ENCODE measurements at regions not wholly inside any gene's neighbourhood (a gene's known extent, or its start where the extent isn't known, plus 50 kb on each side); places are given as distances from the start of the nearest gene placed in this dataset.

- Mint-ChIP-seq H3K36me3 (ENCODE audit: low read depth) (peaks cover 5% of the 10 kb centered on the region), H3K4me1 (peaks cover 33% of the 10 kb centered on the region), H3K27me3 (ENCODE audit: low read depth, poor library complexity) (peaks cover 3% of the 10 kb centered on the region), H3K27ac (no peak overlapping the region), H3K4me3 (no peak overlapping the region), H3K9me3 (peaks cover 39% of the 10 kb centered on the region)
- no peak for DNase-seq
- TF ChIP-seq, protein P1, sequence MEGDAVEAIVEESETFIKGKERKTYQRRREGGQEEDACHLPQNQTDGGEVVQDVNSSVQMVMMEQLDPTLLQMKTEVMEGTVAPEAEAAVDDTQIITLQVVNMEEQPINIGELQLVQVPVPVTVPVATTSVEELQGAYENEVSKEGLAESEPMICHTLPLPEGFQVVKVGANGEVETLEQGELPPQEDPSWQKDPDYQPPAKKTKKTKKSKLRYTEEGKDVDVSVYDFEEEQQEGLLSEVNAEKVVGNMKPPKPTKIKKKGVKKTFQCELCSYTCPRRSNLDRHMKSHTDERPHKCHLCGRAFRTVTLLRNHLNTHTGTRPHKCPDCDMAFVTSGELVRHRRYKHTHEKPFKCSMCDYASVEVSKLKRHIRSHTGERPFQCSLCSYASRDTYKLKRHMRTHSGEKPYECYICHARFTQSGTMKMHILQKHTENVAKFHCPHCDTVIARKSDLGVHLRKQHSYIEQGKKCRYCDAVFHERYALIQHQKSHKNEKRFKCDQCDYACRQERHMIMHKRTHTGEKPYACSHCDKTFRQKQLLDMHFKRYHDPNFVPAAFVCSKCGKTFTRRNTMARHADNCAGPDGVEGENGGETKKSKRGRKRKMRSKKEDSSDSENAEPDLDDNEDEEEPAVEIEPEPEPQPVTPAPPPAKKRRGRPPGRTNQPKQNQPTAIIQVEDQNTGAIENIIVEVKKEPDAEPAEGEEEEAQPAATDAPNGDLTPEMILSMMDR (IDR thresholded peaks at IDR 0.05): no peak
These were observed 77.0 kb upstream of the FAM20C start for GRCh38 chr7:115274-115911.

DNA sequence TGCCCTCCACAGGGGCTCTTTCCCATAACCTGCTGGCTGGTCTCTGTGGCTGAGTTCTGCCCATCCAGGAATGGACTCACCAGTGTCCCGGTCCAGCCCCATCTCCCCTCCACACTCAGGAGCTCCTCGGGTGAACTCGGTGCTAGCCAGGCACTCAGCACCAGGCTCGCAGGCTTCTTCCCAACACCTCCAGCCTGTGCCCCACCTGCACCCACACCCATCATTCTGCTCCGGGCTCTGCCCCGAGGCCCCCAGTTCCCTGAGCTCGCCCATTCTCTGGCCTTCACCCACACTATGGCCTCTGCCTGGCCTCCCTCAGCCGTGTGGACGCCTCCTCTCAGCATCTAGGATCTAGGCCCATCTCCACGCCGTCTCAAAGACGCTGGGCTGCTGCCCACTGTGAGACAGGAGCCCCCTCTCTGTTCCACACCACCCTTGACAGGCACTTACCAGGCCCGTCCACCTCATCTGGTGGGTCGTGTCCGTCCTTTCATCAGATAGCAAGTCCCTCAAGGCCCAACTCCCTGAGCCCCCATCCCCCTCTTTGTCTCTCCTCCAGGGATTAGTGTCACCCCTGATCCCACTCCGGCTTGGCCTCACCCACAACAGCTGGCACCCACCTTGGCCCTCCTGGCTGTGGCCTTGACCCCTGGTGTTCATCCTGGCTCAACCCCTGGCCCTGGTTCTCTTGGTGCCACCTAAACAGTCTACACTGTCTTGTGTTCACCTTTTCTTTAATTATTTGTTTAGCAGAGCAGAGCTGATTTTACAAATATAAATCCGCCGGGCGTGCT lies 76.0 kb upstream of the FAM20C start:
- Mint-ChIP-seq H3K4me1 (peaks cover 43% of the 10 kb centered on the region), H3K27ac (no peak overlapping the region), H3K9me3 (peaks cover 38% of the 10 kb centered on the region), H3K27me3 (ENCODE audit: low read depth, poor library complexity) (peaks cover 4% of the 10 kb centered on the region), H3K36me3 (ENCODE audit: low read depth) (peaks cover 5% of the 10 kb centered on the region), H3K4me3 (no peak overlapping the region)
- TF ChIP-seq, protein P1 (IDR thresholded peaks at IDR 0.05): no peak
- no peak for DNase-seq

- peaks cover 47% of the 10 kb centered on the region for H3K4me1 Mint-ChIP-seq
These were observed 74.3 kb upstream of the FAM20C start for GRCh38 chr7:117836-118614.

DNA sequence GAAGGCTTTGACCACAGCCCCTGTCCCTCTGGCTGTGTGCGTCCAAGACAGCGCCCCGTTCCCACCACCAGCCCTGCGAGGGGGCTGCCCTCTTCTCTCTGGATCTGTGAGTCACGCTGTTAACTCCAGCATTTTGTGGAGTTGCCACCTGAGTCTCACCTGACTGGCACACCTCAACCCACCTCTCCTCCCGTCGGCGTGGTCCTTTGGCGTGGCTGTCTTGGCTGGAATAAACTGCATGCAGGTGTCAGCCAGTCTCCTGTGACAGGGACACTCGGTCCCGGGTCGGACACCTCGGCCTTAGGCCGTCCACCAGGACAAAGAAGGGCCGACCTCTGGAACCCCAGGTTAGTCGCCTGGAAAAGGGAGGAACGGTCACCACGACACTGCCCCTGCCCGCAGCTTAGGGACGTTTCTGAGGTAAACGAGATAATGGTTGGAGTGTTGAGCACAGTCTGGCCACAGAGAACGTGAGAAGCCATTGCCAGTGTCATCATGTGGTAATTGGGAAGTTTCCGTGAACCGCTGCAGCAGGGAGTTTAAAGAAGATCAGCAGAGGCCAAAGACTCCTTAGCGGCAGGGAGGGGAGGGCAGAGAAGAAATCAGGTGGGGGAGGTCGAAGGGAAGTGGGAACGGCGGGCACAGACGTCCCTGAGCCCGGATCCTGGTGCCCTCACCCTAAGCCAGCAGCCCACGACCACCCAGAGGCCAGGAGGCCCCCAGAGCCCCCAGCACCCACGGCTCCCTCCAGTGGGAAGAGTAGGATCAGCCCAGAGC lies 73.6 kb upstream of the FAM20C start:
- Mint-ChIP-seq H3K27ac (no peak overlapping the region), H3K9me3 (peaks cover 14% of the 10 kb centered on the region), H3K4me1 (peaks cover 51% of the 10 kb centered on the region), H3K4me3 (no peak overlapping the region), H3K36me3 (ENCODE audit: low read depth) (no peaks in the 10 kb centered on the region), H3K27me3 (ENCODE audit: low read depth, poor library complexity) (peaks cover 15% of the 10 kb centered on the region)
- TF ChIP-seq, protein P1 (IDR thresholded peaks at IDR 0.05): no peak
- DNase-seq: no peak

More at GRCh38 chr7:117836-118614, 74.3 kb upstream of the FAM20C start:
- H3K4me3 Mint-ChIP-seq: no peak overlapping the region
- DNase-seq: no peak
- peaks cover 13% of the 10 kb centered on the region for H3K27me3 Mint-ChIP-seq (ENCODE audit: low read depth, poor library complexity)
- no peak overlapping the region for H3K27ac Mint-ChIP-seq
- H3K9me3 Mint-ChIP-seq: peaks cover 22% of the 10 kb centered on the region
- peaks cover 5% of the 10 kb centered on the region for H3K36me3 Mint-ChIP-seq (ENCODE audit: low read depth)
- TF ChIP-seq, protein P1 (IDR thresholded peaks at IDR 0.05): no peak

DNA sequence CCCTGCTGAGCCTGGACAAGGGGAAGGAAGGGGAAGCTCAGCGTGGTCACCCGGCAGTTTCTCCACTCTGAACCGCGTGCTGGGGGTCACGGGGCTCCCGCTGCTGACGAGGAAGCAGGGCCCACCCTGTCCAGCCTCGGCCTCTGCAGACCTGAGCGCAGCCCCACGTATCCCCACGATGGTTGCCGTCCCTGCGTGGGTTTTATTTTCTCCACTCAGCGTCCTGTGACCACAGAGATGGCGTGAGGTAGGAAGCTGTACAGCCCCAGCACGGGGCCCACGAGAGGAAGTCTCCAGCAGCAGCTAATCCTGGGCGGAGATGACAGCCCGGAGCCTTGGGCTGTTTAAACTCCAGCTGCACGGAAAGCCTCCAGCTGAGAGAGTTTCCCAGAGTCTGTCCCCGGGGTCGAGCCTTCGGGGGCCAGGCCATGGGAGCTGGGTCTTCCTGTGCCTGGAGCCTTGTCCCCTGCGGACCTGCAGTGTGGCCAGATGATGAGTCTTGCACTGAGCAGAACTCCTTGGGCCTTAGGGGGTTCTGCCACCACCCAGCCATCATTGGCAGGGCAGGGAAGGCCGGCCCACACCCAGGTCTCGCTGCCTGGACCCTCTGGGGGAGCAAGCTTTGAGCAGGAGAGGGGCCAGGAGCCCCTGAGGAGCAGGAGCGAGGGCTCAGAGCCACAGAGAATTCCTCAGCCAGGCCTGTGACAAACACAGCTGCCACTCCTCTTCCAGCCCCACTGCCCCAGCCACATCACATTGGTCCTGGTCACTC lies 72.8 kb upstream of the FAM20C start:
- H3K27me3 Mint-ChIP-seq (ENCODE audit: low read depth, poor library complexity): peaks cover 15% of the 10 kb centered on the region
- H3K27ac Mint-ChIP-seq: no peak overlapping the region
- H3K36me3 Mint-ChIP-seq (ENCODE audit: low read depth): no peaks in the 10 kb centered on the region
- H3K4me1 Mint-ChIP-seq: peaks cover 54% of the 10 kb centered on the region
- DNase-seq: no peak
- no peak overlapping the region for H3K4me3 Mint-ChIP-seq
- TF ChIP-seq, protein P1 (IDR thresholded peaks at IDR 0.05): no peak
- peaks cover 6% of the 10 kb centered on the region for H3K9me3 Mint-ChIP-seq

Data from nephron progenitor cell (in vitro differentiated cells).